ENCODE measurements at regions not wholly inside any gene's neighbourhood (a gene's known extent, or its start where the extent isn't known, plus 50 kb on each side); places are given as distances from the start of the nearest gene placed in this dataset.

- no peak for TF ChIP-seq ETS1 (IDR thresholded peaks at IDR 0.05)
- no peak for TF ChIP-seq POLR2AphosphoS5 (IDR thresholded peaks at IDR 0.05; ENCODE audit: low read depth)
- TF ChIP-seq, protein P1, sequence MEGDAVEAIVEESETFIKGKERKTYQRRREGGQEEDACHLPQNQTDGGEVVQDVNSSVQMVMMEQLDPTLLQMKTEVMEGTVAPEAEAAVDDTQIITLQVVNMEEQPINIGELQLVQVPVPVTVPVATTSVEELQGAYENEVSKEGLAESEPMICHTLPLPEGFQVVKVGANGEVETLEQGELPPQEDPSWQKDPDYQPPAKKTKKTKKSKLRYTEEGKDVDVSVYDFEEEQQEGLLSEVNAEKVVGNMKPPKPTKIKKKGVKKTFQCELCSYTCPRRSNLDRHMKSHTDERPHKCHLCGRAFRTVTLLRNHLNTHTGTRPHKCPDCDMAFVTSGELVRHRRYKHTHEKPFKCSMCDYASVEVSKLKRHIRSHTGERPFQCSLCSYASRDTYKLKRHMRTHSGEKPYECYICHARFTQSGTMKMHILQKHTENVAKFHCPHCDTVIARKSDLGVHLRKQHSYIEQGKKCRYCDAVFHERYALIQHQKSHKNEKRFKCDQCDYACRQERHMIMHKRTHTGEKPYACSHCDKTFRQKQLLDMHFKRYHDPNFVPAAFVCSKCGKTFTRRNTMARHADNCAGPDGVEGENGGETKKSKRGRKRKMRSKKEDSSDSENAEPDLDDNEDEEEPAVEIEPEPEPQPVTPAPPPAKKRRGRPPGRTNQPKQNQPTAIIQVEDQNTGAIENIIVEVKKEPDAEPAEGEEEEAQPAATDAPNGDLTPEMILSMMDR (conservative IDR thresholded peaks at IDR 0.05; ENCODE audit: low read depth in 2 of 2) = no peak
Measured at GRCh38 chr9:2425676-2426075, 195.9 kb upstream of the VLDLR start (continued).

GRCh38 chr9:2427120-2427891 is 194.3 kb upstream of the VLDLR start:
- DNase-seq (ENCODE audit: low spot score) (no peak), ATAC-seq (no peak)
- peaks cover 2% of the 10 kb centered on the region for H3K4me1 Mint-ChIP-seq
- TF ChIP-seq NANOG (IDR thresholded peaks at IDR 0.05; ENCODE audit: borderline replicate concordance) (no peak), POLR2AphosphoS5 (IDR thresholded peaks at IDR 0.05; ENCODE audit: low read depth) (no peak), ZNF114 (CRISPR knock-in tag; IDR thresholded peaks at IDR 0.05) (no peak), JUNB (IDR thresholded peaks at IDR 0.05; ENCODE audit: unreplicated experiment) (no peak), EZH2phosphoT487 (IDR thresholded peaks at IDR 0.05; ENCODE audit: unreplicated experiment) (no peak), CREB1 (CRISPR knock-in tag; IDR thresholded peaks at IDR 0.05; ENCODE audit: low read depth) (no peak), ETS1 (IDR thresholded peaks at IDR 0.05) (no peak), STAT1 (IDR thresholded peaks at IDR 0.05; ENCODE audit: unreplicated experiment) (no peak), ZNF331 (CRISPR knock-in tag; IDR thresholded peaks at IDR 0.05; ENCODE audit: low read depth) (no peak), EZH2 (IDR thresholded peaks at IDR 0.05; ENCODE audit: low read depth, unreplicated experiment) (no peak)
- TF ChIP-seq, protein P2, sequence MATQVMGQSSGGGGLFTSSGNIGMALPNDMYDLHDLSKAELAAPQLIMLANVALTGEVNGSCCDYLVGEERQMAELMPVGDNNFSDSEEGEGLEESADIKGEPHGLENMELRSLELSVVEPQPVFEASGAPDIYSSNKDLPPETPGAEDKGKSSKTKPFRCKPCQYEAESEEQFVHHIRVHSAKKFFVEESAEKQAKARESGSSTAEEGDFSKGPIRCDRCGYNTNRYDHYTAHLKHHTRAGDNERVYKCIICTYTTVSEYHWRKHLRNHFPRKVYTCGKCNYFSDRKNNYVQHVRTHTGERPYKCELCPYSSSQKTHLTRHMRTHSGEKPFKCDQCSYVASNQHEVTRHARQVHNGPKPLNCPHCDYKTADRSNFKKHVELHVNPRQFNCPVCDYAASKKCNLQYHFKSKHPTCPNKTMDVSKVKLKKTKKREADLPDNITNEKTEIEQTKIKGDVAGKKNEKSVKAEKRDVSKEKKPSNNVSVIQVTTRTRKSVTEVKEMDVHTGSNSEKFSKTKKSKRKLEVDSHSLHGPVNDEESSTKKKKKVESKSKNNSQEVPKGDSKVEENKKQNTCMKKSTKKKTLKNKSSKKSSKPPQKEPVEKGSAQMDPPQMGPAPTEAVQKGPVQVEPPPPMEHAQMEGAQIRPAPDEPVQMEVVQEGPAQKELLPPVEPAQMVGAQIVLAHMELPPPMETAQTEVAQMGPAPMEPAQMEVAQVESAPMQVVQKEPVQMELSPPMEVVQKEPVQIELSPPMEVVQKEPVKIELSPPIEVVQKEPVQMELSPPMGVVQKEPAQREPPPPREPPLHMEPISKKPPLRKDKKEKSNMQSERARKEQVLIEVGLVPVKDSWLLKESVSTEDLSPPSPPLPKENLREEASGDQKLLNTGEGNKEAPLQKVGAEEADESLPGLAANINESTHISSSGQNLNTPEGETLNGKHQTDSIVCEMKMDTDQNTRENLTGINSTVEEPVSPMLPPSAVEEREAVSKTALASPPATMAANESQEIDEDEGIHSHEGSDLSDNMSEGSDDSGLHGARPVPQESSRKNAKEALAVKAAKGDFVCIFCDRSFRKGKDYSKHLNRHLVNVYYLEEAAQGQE (IDR thresholded peaks at IDR 0.05; ENCODE audit: unreplicated experiment) = no peak
- TF ChIP-seq, protein P1 (conservative IDR thresholded peaks at IDR 0.05; ENCODE audit: low read depth in 2 of 2) = no peak

More at GRCh38 chr9:2427120-2427891, 194.3 kb upstream of the VLDLR start:
- Mint-ChIP-seq H3K4me3 (no peak overlapping the region), H3K27me3 (ENCODE audit: insufficient read depth, low read depth, poor library complexity) (no peaks in the 10 kb centered on the region), H3K27ac (no peak overlapping the region), H3K9me3 (no peaks in the 10 kb centered on the region; the same call in 2 of the 3 replicates), H3K36me3 (ENCODE audit: low read depth) (no peaks in the 10 kb centered on the region)
- Histone ChIP-seq H3K27ac (ENCODE audit: low read depth) (no peak overlapping the region), H2AFZ (no peak overlapping the region), H3K4me2 (no peak overlapping the region), H3F3A (replicated peaks; ENCODE audit: low read depth) (no peaks in the 10 kb centered on the region), H4K20me1 (replicated peaks; ENCODE audit: insufficient read depth) (no peaks in the 10 kb centered on the region), H3K36me3 (ENCODE audit: insufficient read depth) (no peaks in the 10 kb centered on the region), H3K9me2 (ENCODE audit: insufficient read depth) (peaks cover 23% of the 10 kb centered on the region), H3K4me3 (no peak overlapping the region), H3K4me1 (ENCODE audit: insufficient read depth) (no peaks in the 10 kb centered on the region), H3K27me3 (ENCODE audit: insufficient read depth) (no peaks in the 10 kb centered on the region), H3K79me2 (replicated peaks; ENCODE audit: insufficient read depth) (no peaks in the 10 kb centered on the region)
